ENCODE measurements at regions not wholly inside any gene's neighbourhood (a gene's known extent, or its start where the extent isn't known, plus 50 kb on each side); places are given as distances from the start of the nearest gene placed in this dataset.
"Not testable (repeated sequence)": the region's sequence is repeated elsewhere in the genome, so short reads cannot be mapped to it uniquely, and the experiment has no call there.

DNA sequence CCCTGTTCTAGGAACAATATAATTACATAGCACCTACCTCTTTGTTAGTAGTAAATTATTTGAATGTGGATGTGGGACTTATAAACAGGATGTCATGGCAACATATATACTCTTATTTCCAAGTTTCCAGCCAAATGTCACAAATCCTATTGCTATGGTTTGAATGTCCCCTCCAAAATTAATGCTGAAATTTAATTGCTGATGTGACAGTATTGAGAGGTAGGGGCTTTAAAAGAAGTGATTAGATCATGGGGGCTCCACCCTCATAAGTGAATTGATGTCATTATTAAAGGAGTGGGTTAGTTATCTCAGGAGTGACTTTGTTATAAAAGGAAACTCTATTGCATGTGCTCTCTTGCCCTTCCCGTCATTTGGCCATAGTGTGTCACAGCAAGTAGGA is 164.2 kb upstream of the ATF7IP start:
- Histone ChIP-seq H3K9ac (ENCODE audit: low read length) (no peak overlapping the region), H3K4me2 (ENCODE audit: low read length) (no peak overlapping the region), H3K27ac (ENCODE audit: low read depth, low read length) (no peak overlapping the region), H3K4me1 (ENCODE audit: control insufficient read depth, low read depth, low read length) (no peaks in the 10 kb centered on the region), H3K18ac (ENCODE audit: low read length) (no peak overlapping the region), H3K56ac (ENCODE audit: low read length) (no peak overlapping the region), H3K4me3 (ENCODE audit: low read length) (no peak overlapping the region), H3K27me3 (ENCODE audit: insufficient read depth, low read length, poor library complexity) (no peaks in the 10 kb centered on the region), H3K79me2 (ENCODE audit: control insufficient read depth, insufficient read depth, low read length) (no peaks in the 10 kb centered on the region), H2BK120ac (ENCODE audit: low read depth, low read length) (no peak overlapping the region), H3K36me3 (ENCODE audit: control insufficient read depth, insufficient read depth, low read length) (no peaks in the 10 kb centered on the region), H3K4ac (ENCODE audit: low read depth, low read length) (no peak overlapping the region), H4K8ac (ENCODE audit: low read depth, low read length) (no peak overlapping the region), H3K79me1 (ENCODE audit: low read length) (no peaks in the 10 kb centered on the region), H4K5ac (ENCODE audit: low read length) (no peak overlapping the region), H3K23ac (ENCODE audit: low read length) (no peak overlapping the region), H2BK15ac (replicated peaks; ENCODE audit: low read depth) (no peak overlapping the region), H2BK5ac (ENCODE audit: low read length) (no peak overlapping the region), H2AK5ac (ENCODE audit: low read length) (no peak overlapping the region)
- DNase-seq: no peak
- WGBS (ENCODE audit: extremely low coverage, insufficient coverage, low lambda C conversion rate): no CpG with 5 or more reads among the region's 1 CpG

DNA sequence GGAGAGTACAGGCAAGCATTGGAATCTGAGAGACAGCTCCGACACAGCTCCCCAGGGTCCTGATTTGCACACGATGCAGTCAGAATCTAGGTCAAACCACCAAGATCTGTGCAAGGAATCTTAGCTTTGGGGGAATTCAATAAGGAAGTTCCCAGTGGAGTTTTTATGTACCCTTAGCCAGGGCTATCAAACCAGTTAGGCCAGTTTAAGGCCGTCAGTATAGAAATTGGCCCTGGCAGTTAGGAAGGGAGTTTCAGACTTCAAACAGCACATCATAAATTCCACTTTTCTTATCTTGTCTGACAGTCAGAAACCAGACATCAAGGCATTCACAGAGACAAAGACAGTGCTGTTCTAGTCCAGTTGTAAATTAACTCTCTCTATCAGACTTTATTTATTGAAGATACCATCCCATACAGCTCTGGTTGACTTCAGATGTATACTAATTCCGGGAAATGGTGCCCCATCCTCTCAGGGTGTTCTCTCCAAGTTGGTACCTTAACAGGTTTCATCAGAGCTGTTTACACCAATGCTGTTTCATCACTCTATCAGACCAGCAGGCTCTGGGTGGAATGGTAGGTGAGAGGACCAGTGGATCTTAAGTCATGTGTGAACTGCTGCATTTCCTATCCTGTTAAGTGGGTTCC is 157.5 kb upstream of the ATF7IP start:
- H3K23ac ChIP-seq (ENCODE audit: low read length): no peak overlapping the region
- H3K4me3 ChIP-seq (ENCODE audit: low read length): no peak overlapping the region
- no CpG with 5 or more reads among the region's 4 CpGs for WGBS (ENCODE audit: extremely low coverage, insufficient coverage, low lambda C conversion rate)
- H4K8ac ChIP-seq (ENCODE audit: low read depth, low read length): no peak overlapping the region
- peak overlapping the region; percentile 15 for H3K56ac ChIP-seq (ENCODE audit: low read length)
- no peak overlapping the region for H2AK5ac ChIP-seq (ENCODE audit: low read length)
- no peaks in the 10 kb centered on the region for H3K79me2 ChIP-seq (ENCODE audit: control insufficient read depth, insufficient read depth, low read length)
- H4K5ac ChIP-seq (ENCODE audit: low read length): no peak overlapping the region
- no peak overlapping the region for H3K4me2 ChIP-seq (ENCODE audit: low read length)
- H3K4ac ChIP-seq (ENCODE audit: low read depth, low read length): no peak overlapping the region
- H3K79me1 ChIP-seq (ENCODE audit: low read length): no peaks in the 10 kb centered on the region
- H3K36me3 ChIP-seq (ENCODE audit: control insufficient read depth, insufficient read depth, low read length): no peaks in the 10 kb centered on the region
- no peak overlapping the region for H3K9ac ChIP-seq (ENCODE audit: low read length)
- no peak overlapping the region for H3K27ac ChIP-seq (ENCODE audit: low read depth, low read length)
- no peak overlapping the region for H2BK120ac ChIP-seq (ENCODE audit: low read depth, low read length)
- H2BK5ac ChIP-seq (ENCODE audit: low read length): no peak overlapping the region
- H2BK15ac ChIP-seq (replicated peaks; ENCODE audit: low read depth): no peak overlapping the region
- H3K18ac ChIP-seq (ENCODE audit: low read length): no peak overlapping the region
- H3K4me1 ChIP-seq (ENCODE audit: control insufficient read depth, low read depth, low read length): peaks cover 15% of the 10 kb centered on the region
- peak; percentile 34 for DNase-seq
- H3K27me3 ChIP-seq (ENCODE audit: insufficient read depth, low read length, poor library complexity): no peaks in the 10 kb centered on the region

DNA sequence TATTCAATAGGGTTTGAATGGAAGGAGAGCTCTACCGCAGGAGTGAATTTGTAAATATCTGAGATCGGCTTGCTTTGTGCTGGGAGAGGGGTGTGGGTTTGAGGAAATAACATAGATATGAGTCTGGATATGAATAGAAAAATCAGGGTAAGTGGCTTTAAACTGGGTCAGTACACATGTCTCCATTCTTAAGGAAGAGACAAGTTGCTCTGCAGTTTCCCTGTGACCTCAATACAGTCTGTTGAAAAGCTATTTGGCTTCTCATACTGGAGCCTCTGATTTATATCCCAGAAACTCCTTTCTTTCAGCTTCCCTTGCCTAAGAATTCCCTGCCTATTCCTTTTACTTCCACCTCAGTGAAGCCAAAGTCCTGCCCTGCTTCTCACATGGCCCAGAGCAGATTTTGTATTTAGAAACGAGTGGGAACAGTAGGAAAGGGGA is 153.5 kb upstream of the ATF7IP start:
- Histone ChIP-seq H3K18ac (ENCODE audit: low read length) (no peak overlapping the region), H2BK120ac (ENCODE audit: low read depth, low read length) (no peak overlapping the region), H3K27ac (ENCODE audit: low read depth, low read length) (no peak overlapping the region), H3K4me2 (ENCODE audit: low read length) (no peak overlapping the region), H4K5ac (ENCODE audit: low read length) (peak overlapping the region; percentile 81), H2AK5ac (ENCODE audit: low read length) (no peak overlapping the region), H2BK5ac (ENCODE audit: low read length) (no peak overlapping the region), H3K27me3 (ENCODE audit: insufficient read depth, low read length, poor library complexity) (no peaks in the 10 kb centered on the region), H4K8ac (ENCODE audit: low read depth, low read length) (no peak overlapping the region), H2BK15ac (replicated peaks; ENCODE audit: low read depth) (no peak overlapping the region), H3K9ac (ENCODE audit: low read length) (no peak overlapping the region), H3K23ac (ENCODE audit: low read length) (no peak overlapping the region), H3K4ac (ENCODE audit: low read depth, low read length) (no peak overlapping the region), H3K79me2 (ENCODE audit: control insufficient read depth, insufficient read depth, low read length) (no peaks in the 10 kb centered on the region), H3K4me3 (ENCODE audit: low read length) (no peak overlapping the region), H3K56ac (ENCODE audit: low read length) (peak overlapping the region; percentile 22), H3K4me1 (ENCODE audit: control insufficient read depth, low read depth, low read length) (peaks cover 17% of the 10 kb centered on the region), H3K36me3 (ENCODE audit: control insufficient read depth, insufficient read depth, low read length) (no peaks in the 10 kb centered on the region), H3K79me1 (ENCODE audit: low read length) (no peaks in the 10 kb centered on the region)
- DNase-seq: no peak
- no CpG with 5 or more reads among the region's 3 CpGs for WGBS (ENCODE audit: extremely low coverage, insufficient coverage, low lambda C conversion rate)

DNA sequence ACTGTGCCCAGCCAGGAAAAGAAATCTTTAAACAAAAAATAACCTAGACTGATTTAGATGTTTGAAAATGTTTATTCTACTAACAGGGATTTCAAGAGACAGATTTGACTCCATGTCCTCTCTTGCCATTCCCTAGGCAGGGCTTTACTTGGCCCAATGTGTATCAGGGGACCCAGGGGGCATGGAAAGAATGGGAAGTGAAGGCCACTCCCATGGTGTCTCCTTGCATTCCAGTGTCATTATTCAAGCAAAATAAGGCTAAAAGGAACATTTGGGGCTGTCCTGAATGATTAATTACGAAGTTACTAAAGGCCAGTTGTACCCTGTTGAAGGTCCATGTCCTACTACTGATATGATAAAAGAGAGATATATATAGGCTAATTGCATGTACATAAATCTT is 151.9 kb upstream of the ATF7IP start:
- Histone ChIP-seq H3K79me2 (ENCODE audit: control insufficient read depth, insufficient read depth, low read length) (no peaks in the 10 kb centered on the region), H3K79me1 (ENCODE audit: low read length) (no peaks in the 10 kb centered on the region), H3K36me3 (ENCODE audit: control insufficient read depth, insufficient read depth, low read length) (no peaks in the 10 kb centered on the region), H2BK5ac (ENCODE audit: low read length) (no peak overlapping the region), H3K27me3 (ENCODE audit: insufficient read depth, low read length, poor library complexity) (no peaks in the 10 kb centered on the region), H2AK5ac (ENCODE audit: low read length) (no peak overlapping the region), H2BK120ac (ENCODE audit: low read depth, low read length) (no peak overlapping the region), H3K9ac (ENCODE audit: low read length) (no peak overlapping the region), H3K56ac (ENCODE audit: low read length) (no peak overlapping the region), H3K27ac (ENCODE audit: low read depth, low read length) (no peak overlapping the region), H2BK15ac (replicated peaks; ENCODE audit: low read depth) (no peak overlapping the region), H3K18ac (ENCODE audit: low read length) (no peak overlapping the region), H3K4me1 (ENCODE audit: control insufficient read depth, low read depth, low read length) (peaks cover 6% of the 10 kb centered on the region), H3K23ac (ENCODE audit: low read length) (no peak overlapping the region), H3K4me3 (ENCODE audit: low read length) (no peak overlapping the region), H4K8ac (ENCODE audit: low read depth, low read length) (no peak overlapping the region), H4K5ac (ENCODE audit: low read length) (no peak overlapping the region), H3K4me2 (ENCODE audit: low read length) (no peak overlapping the region), H3K4ac (ENCODE audit: low read depth, low read length) (no peak overlapping the region)
- DNase-seq: peak; percentile 66
- WGBS (ENCODE audit: extremely low coverage, insufficient coverage, low lambda C conversion rate): no CpG with 5 or more reads among the region's 1 CpG

DNA sequence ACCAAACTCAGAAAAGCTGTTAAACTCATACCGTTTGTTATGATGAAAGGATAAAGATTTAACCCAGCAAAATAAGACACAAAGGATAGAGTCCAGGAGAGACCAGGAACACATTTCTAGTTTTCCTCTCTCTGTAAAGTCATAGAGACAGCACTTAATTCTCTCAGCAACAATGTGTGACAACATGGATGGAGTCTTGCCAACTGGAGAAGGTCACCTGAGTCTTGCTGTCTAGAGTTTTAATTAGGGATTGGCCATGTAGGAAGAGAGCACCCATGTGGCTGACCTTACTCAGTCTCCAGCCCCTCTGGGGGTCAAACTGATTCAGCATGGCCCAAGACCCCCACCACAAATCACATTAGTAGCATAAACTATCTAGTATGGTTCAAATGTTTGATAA is 151.0 kb upstream of the ATF7IP start:
- no peak for DNase-seq
- H4K5ac ChIP-seq (ENCODE audit: low read length): no peak overlapping the region
- H3K4me3 ChIP-seq (ENCODE audit: low read length): no peak overlapping the region
- H3K18ac ChIP-seq (ENCODE audit: low read length): no peak overlapping the region
- H2AK5ac ChIP-seq (ENCODE audit: low read length): no peak overlapping the region
- peaks cover 6% of the 10 kb centered on the region for H3K4me1 ChIP-seq (ENCODE audit: control insufficient read depth, low read depth, low read length)
- H4K8ac ChIP-seq (ENCODE audit: low read depth, low read length): no peak overlapping the region
- no peaks in the 10 kb centered on the region for H3K36me3 ChIP-seq (ENCODE audit: control insufficient read depth, insufficient read depth, low read length)
- H3K56ac ChIP-seq (ENCODE audit: low read length): no peak overlapping the region
- no peaks in the 10 kb centered on the region for H3K27me3 ChIP-seq (ENCODE audit: insufficient read depth, low read length, poor library complexity)
- H2BK15ac ChIP-seq (replicated peaks; ENCODE audit: low read depth): no peak overlapping the region
- no peak overlapping the region for H3K9ac ChIP-seq (ENCODE audit: low read length)
- no peak overlapping the region for H2BK120ac ChIP-seq (ENCODE audit: low read depth, low read length)
- no peaks in the 10 kb centered on the region for H3K79me1 ChIP-seq (ENCODE audit: low read length)
- H3K4ac ChIP-seq (ENCODE audit: low read depth, low read length): no peak overlapping the region
- H3K27ac ChIP-seq (ENCODE audit: low read depth, low read length): no peak overlapping the region
- no peak overlapping the region for H3K23ac ChIP-seq (ENCODE audit: low read length)
- H3K4me2 ChIP-seq (ENCODE audit: low read length): no peak overlapping the region
- H3K79me2 ChIP-seq (ENCODE audit: control insufficient read depth, insufficient read depth, low read length): no peaks in the 10 kb centered on the region
- WGBS (ENCODE audit: extremely low coverage, insufficient coverage, low lambda C conversion rate): no CpG with 5 or more reads among the region's 1 CpG
- H2BK5ac ChIP-seq (ENCODE audit: low read length): no peak overlapping the region

DNA sequence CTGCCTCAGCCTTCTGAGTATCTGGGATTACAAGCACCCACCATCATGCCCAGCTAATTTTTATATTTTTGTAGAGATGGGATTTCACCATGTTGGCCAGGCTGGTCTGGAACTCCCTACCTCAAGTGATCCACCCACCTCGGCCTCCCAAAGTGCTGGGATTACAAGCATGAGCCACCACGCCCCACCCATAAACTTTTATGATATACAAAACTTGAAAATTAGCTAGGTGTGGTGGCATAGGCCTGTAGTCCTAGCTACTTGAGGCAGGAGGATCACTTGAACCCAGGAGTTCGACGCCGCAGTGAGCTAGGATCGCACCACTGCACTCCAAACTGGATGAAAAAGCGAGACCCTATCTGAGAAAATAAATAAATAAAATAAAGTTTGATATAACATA is 149.5 kb upstream of the ATF7IP start:
- H3K4me1 ChIP-seq (ENCODE audit: control insufficient read depth, low read depth, low read length); DNase-seq; H3K4me3 ChIP-seq (ENCODE audit: low read length); H2BK5ac ChIP-seq (ENCODE audit: low read length); H3K9ac ChIP-seq (ENCODE audit: low read length); H4K5ac ChIP-seq (ENCODE audit: low read length); H3K18ac ChIP-seq (ENCODE audit: low read length); H3K4me2 ChIP-seq (ENCODE audit: low read length); H4K8ac ChIP-seq (ENCODE audit: low read depth, low read length); H3K56ac ChIP-seq (ENCODE audit: low read length); H3K79me1 ChIP-seq (ENCODE audit: low read length); H3K27me3 ChIP-seq (ENCODE audit: insufficient read depth, low read length, poor library complexity); H3K27ac ChIP-seq (ENCODE audit: low read depth, low read length); H2BK120ac ChIP-seq (ENCODE audit: low read depth, low read length); H3K79me2 ChIP-seq (ENCODE audit: control insufficient read depth, insufficient read depth, low read length); H2BK15ac ChIP-seq (replicated peaks; ENCODE audit: low read depth); H2AK5ac ChIP-seq (ENCODE audit: low read length); H3K23ac ChIP-seq (ENCODE audit: low read length); H3K4ac ChIP-seq (ENCODE audit: low read depth, low read length); H3K36me3 ChIP-seq (ENCODE audit: control insufficient read depth, insufficient read depth, low read length): not testable (repeated sequence)
- no CpG with 5 or more reads among the region's 7 CpGs for WGBS (ENCODE audit: extremely low coverage, insufficient coverage, low lambda C conversion rate)

Measured in mesendoderm (in vitro differentiated cells).